ENCODE measurements at regions not wholly inside any gene's neighbourhood (a gene's known extent, or its start where the extent isn't known, plus 50 kb on each side); places are given as distances from the start of the nearest gene placed in this dataset.

GRCh38 chr14:34043627-34044372, 92.9 kb upstream of the EGLN3 start (continued):
- TF ChIP-seq MAF1 (CRISPR knock-in tag; IDR thresholded peaks at IDR 0.05; ENCODE audit: borderline replicate concordance) (no peak), SETDB1 (CRISPR knock-in tag; IDR thresholded peaks at IDR 0.05; ENCODE audit: borderline replicate concordance) (0 out of 2 replicates have a peak, but pooled peaks have one; percentile 66), MIXL1 (CRISPR knock-in tag; IDR thresholded peaks at IDR 0.05) (peak; percentile 97), NCOA1 (CRISPR knock-in tag; IDR thresholded peaks at IDR 0.05) (no peak), KLF15 (CRISPR knock-in tag; IDR thresholded peaks at IDR 0.05; ENCODE audit: borderline replicate concordance) (no peak), EHMT2 (IDR thresholded peaks at IDR 0.05; ENCODE audit: borderline replicate concordance, low read depth, low read length) (peak; percentile 97), ZNF790 (CRISPR knock-in tag; IDR thresholded peaks at IDR 0.05; ENCODE audit: borderline replicate concordance) (peak; percentile 90; the same call in 1 of the 2 replicates), SKIL (CRISPR knock-in tag; IDR thresholded peaks at IDR 0.05; ENCODE audit: borderline replicate concordance) (peak; percentile 88), SP140L (CRISPR knock-in tag; IDR thresholded peaks at IDR 0.05; ENCODE audit: borderline replicate concordance) (0 out of 2 replicates have a peak, but pooled peaks have one; percentile 48), TRIM24 (CRISPR knock-in tag; IDR thresholded peaks at IDR 0.05) (peak; percentile 95; the same call in 1 of the 2 replicates), RARA (CRISPR knock-in tag; IDR thresholded peaks at IDR 0.05) (peak; percentile 98), ARHGAP35 (CRISPR knock-in tag; IDR thresholded peaks at IDR 0.05; ENCODE audit: borderline replicate concordance) (peak; percentile 95), SIX1 (CRISPR knock-in tag; IDR thresholded peaks at IDR 0.05; ENCODE audit: borderline replicate concordance) (peak; percentile 80; the same call in 1 of the 2 replicates), ZNF615 (CRISPR knock-in tag; IDR thresholded peaks at IDR 0.05; ENCODE audit: borderline replicate concordance) (peak; percentile 98), TRAFD1 (CRISPR knock-in tag; IDR thresholded peaks at IDR 0.05; ENCODE audit: borderline replicate concordance) (peak; percentile 93), HNF4G (IDR thresholded peaks at IDR 0.05; ENCODE audit: borderline replicate concordance, low read depth, low read length) (peak; percentile 42; the same call in 1 of the 2 replicates), HNF4G (CRISPR knock-in tag; IDR thresholded peaks at IDR 0.05; ENCODE audit: borderline replicate concordance, low read depth) (peak; percentile 89; the same call in 1 of the 2 replicates), SNAPC2 (CRISPR knock-in tag; IDR thresholded peaks at IDR 0.05) (peak; percentile 99), RNF2 (conservative IDR thresholded peaks at IDR 0.05; ENCODE audit: low read depth) (peak; percentile 99), ZNF260 (CRISPR knock-in tag; IDR thresholded peaks at IDR 0.05; ENCODE audit: borderline replicate concordance, low read depth) (no peak), TP53 (CRISPR knock-in tag; conservative IDR thresholded peaks at IDR 0.05) (0 out of 2 replicates have a peak, but pooled peaks have one; percentile 37), RORA (CRISPR knock-in tag; IDR thresholded peaks at IDR 0.05) (no peak), ZFP36 (IDR thresholded peaks at IDR 0.05; ENCODE audit: borderline replicate concordance, low read depth, low read length, partially characterized antibody) (no peak)

All from HepG2 (cell line).